Lung (tissue), 11 donors: ENCODE measurements at regions not wholly inside any gene's neighbourhood (a gene's known extent, or its start where the extent isn't known, plus 50 kb on each side); places are given as distances from the start of the nearest gene placed in this dataset.

Experiments
- ATAC-seq: fragments of 200-7000 bp; cut with Tn5 transposase; one replicate; pipeline ENCODE4 v1.9.1; 2020; ENCODE audit warnings: moderate number of reproducible peaks; ENCODE audit not compliant: insufficient read depth, low FRiP score
- DNase-seq, 3 donors: peaks; one replicate each; pipeline ENCODE4 v3.0.0-alpha.2; 2013 to 2017
- H3K27ac ChIP-seq, 2 donors: one replicate each; pipeline ENCODE4 v1.5.1; 2013; ENCODE audit warnings: mild to moderate bottlenecking in 2 of 2, moderate library complexity in 2 of 2, control low read depth in 1 of 2, inconsistent platforms in 1 of 2, low read depth in 1 of 2, low read length in 1 of 2
- H3K27me3 ChIP-seq, 3 donors: one replicate each; pipeline ENCODE4 v1.5.1; 2013; ENCODE audit warnings: low read length in 2 of 3; ENCODE audit not compliant: control insufficient read depth in 3 of 3, insufficient read depth in 3 of 3
- H3K36me3 ChIP-seq, 4 donors: one replicate each; pipeline ENCODE4 v1.5.1; 2013; ENCODE audit warnings: low read length in 4 of 4, mild to moderate bottlenecking in 1 of 4, moderate library complexity in 1 of 4; ENCODE audit not compliant: control insufficient read depth in 4 of 4, insufficient read depth in 4 of 4
- H3K4me1 ChIP-seq, 5 donors: one replicate each; pipeline ENCODE4 v1.5.1; 2013; ENCODE audit warnings: low read length in 5 of 5, mild to moderate bottlenecking in 2 of 5, moderate library complexity in 1 of 5; ENCODE audit not compliant: control insufficient read depth in 5 of 5, insufficient read depth in 5 of 5
- H3K4me3 ChIP-seq: one replicate; pipeline ENCODE4 v1.5.1; 2013; ENCODE audit warnings: mild to moderate bottlenecking, control low read depth, moderate library complexity
- H3K9ac ChIP-seq, 2 donors: one replicate each; pipeline ENCODE4 v1.5.1; 2013; ENCODE audit warnings: low read length in 2 of 2, control low read depth in 1 of 2; ENCODE audit not compliant: insufficient read depth in 1 of 2
- H3K9me3 ChIP-seq, 4 donors: one replicate each; pipeline ENCODE4 v1.5.1; 2013; ENCODE audit warnings: low read length in 3 of 4, mild to moderate bottlenecking in 1 of 4, moderate library complexity in 1 of 4; ENCODE audit not compliant: control insufficient read depth in 4 of 4, insufficient read depth in 3 of 4
- WGBS, 2 donors: extraction: QIAGEN DNeasy Blood & Tissue Kit; methylation state at CpG; one replicate each; pipeline ENCODE4 v1.1.7; 2013; 5-methylcytosine and 5-hydroxymethylcytosine counted together
- TF ChIP-seq, protein P1 (sequence below): IDR thresholded peaks from 2 replicates; pipeline ENCODE4 v1.5.1; 2012; ENCODE audit warnings: mild to moderate bottlenecking; ENCODE audit errors: control extremely low read depth, extremely low read depth
- donor health status: control.
- donor health status: control.
- donor health status: Bipolar disorder and iron deficiency.
- donor health status: healthy.
- donor health status: DM: yes; HTN: yes; CAD: no.

DNA sequence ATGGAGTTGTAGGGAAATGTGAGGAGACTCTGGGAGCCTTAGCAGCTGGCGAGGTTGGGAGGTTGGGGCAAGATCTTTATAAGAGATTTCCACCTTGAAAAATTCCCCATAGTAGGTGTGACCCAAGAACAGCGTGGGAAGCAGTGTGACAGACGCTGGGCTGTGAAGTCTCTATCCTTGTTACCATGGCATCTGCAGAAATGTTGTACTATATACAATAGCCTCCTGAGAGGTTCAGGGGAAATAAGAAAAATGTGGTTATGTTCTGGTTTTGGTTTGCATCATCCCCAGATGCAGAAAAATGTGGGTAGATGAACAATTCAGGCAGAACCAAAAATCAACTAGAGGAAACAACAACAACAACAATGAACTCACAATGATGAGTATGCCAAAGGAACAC lies 498.6 kb downstream of the SH2D4B start:
- H3K4me1 ChIP-seq = no peaks in the 10 kb centered on the region
- ATAC-seq = no peak
- no peaks in the 10 kb centered on the region for H3K36me3 ChIP-seq
- no peak overlapping the region for H3K4me3 ChIP-seq
- peaks cover 0 to 2% (median 0%) of the 10 kb centered on the region in 4 donors for H3K9me3 ChIP-seq
- no peak overlapping the region for H3K27ac ChIP-seq
- H3K9ac ChIP-seq = no peak overlapping the region
- no peaks in the 10 kb centered on the region for H3K27me3 ChIP-seq
- TF ChIP-seq, protein P1, sequence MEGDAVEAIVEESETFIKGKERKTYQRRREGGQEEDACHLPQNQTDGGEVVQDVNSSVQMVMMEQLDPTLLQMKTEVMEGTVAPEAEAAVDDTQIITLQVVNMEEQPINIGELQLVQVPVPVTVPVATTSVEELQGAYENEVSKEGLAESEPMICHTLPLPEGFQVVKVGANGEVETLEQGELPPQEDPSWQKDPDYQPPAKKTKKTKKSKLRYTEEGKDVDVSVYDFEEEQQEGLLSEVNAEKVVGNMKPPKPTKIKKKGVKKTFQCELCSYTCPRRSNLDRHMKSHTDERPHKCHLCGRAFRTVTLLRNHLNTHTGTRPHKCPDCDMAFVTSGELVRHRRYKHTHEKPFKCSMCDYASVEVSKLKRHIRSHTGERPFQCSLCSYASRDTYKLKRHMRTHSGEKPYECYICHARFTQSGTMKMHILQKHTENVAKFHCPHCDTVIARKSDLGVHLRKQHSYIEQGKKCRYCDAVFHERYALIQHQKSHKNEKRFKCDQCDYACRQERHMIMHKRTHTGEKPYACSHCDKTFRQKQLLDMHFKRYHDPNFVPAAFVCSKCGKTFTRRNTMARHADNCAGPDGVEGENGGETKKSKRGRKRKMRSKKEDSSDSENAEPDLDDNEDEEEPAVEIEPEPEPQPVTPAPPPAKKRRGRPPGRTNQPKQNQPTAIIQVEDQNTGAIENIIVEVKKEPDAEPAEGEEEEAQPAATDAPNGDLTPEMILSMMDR = no peak
- DNase-seq = no peak
- WGBS, 2 donors = 44 to 87% methylated on average over 3 of the region's 3 CpGs

DNA sequence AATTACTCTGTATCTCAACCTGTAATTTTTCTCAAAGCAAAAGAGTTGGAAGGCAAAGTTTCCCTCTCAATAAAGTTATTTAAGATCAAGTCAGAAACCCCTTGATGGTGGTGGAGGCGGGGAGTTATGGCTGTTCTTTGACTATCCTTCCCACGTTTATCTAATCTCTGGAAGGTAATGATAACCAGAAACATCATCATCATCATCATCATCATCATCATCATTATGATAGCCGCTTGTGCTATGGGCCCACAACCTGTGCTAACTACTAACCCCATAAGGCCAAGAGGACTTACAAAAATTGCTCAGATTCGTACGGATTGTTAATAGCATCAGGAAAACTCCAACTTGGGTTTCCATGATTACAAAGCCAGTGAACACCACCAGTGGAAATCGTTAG lies 502.3 kb downstream of the SH2D4B start:
- ATAC-seq (no peak), DNase-seq (no peak)
- Histone ChIP-seq H3K9me3 (peaks cover 0 to 2% (median 0%) of the 10 kb centered on the region in 4 donors), H3K27ac (no peak overlapping the region), H3K27me3 (no peaks in the 10 kb centered on the region), H3K36me3 (no peaks in the 10 kb centered on the region), H3K9ac (no peak overlapping the region), H3K4me3 (no peak overlapping the region), H3K4me1 (peaks cover 0 to 5% (median 0%) of the 10 kb centered on the region in 5 donors)
- TF ChIP-seq, protein P1 = no peak
- 84 to 90% methylated on average over 6 of the region's 6 CpGs for WGBS, 2 donors

- peak in 2 of 3 donors; percentile 7 to 20 for DNase-seq
- Histone ChIP-seq H3K9ac (no peak overlapping the region), H3K9me3 (no peaks in the 10 kb centered on the region), H3K4me1 (peaks cover 0 to 5% (median 0%) of the 10 kb centered on the region in 5 donors), H3K27me3 (no peaks in the 10 kb centered on the region), H3K27ac (no peak overlapping the region), H3K4me3 (no peak overlapping the region), H3K36me3 (no peaks in the 10 kb centered on the region)
- no peak for ATAC-seq
- TF ChIP-seq, protein P1 = no peak
- 52 to 55% methylated on average over 2 of the region's 2 CpGs for WGBS, 2 donors
These were observed 503.2 kb downstream of the SH2D4B start for GRCh38 chr10:81040940-81041339.

DNA sequence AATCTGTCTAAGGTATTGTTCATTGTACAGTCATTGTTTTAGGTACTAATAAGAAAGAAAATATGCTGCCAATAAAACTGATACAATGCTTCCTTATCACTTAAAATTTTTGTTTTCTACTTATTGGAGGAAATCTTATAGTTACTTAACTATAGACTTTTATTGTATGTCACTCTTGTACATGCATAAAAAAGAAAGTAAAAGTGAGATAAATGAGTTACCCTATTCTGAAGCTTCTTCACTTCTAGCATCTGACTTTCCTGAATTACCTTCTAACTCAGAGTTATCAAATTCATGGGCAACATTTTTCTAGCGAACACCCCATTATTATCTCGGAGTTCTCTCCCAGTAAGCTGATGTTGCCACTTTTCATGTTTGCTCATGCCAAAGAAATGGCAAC lies 504.9 kb downstream of the SH2D4B start:
- H3K27me3 ChIP-seq = no peaks in the 10 kb centered on the region
- H3K4me3 ChIP-seq = no peak overlapping the region
- H3K27ac ChIP-seq = no peak overlapping the region
- H3K9me3 ChIP-seq = no peaks in the 10 kb centered on the region
- WGBS, 2 donors = 80 to 92% methylated on average over 2 of the region's 2 CpGs
- DNase-seq (no peak), ATAC-seq (no peak)
- no peaks in the 10 kb centered on the region for H3K36me3 ChIP-seq
- peaks cover 0 to 5% (median 0%) of the 10 kb centered on the region in 5 donors for H3K4me1 ChIP-seq
- H3K9ac ChIP-seq = no peak overlapping the region
- TF ChIP-seq, protein P1 = no peak
